Loucy (cell line): ENCODE measurements at regions not wholly inside any gene's neighbourhood (a gene's known extent, or its start where the extent isn't known, plus 50 kb on each side); places are given as distances from the start of the nearest gene placed in this dataset.
"Not testable (repeated sequence)": the region's sequence is repeated elsewhere in the genome, so short reads cannot be mapped to it uniquely, and the experiment has no call there.

Source experiments
- CTCF ChIP-seq: fragments of 200-600 bp; sonication (generic); conservative IDR thresholded peaks from 2 replicates; pipeline ENCODE4 v1.5.1; 2014; ENCODE audit warnings: mild to moderate bottlenecking, antibody characterized with exemption, low read length
- EZH2phosphoT487 ChIP-seq: fragments of 200-600 bp; IDR thresholded peaks from 2 replicates; pipeline ENCODE4 v1.6.1; 2018; ENCODE audit warnings: antibody characterized with exemption, mild to moderate bottlenecking, moderate library complexity, borderline replicate concordance

- not testable (repeated sequence) for TF ChIP-seq CTCF, EZH2phosphoT487
Observed at GRCh38 chr22:10687256-10687655, 4840.7 kb upstream of the OR11H1 start.
